AG10803 (cell line): ENCODE measurements at regions not wholly inside any gene's neighbourhood (a gene's known extent, or its start where the extent isn't known, plus 50 kb on each side); places are given as distances from the start of the nearest gene placed in this dataset.

ENCODE experiments used
- DNase-seq: peaks from one replicate; pipeline ENCODE4 v3.0.0; 2010; ENCODE audit warnings: low read depth
- H3K4me3 ChIP-seq: 2 replicates; pipeline ENCODE4 v1.5.1; 2011; ENCODE audit warnings: mild to moderate bottlenecking, low read length, control low read depth
- TF ChIP-seq, protein P1 (sequence below): conservative IDR thresholded peaks from 2 replicates; pipeline ENCODE4 v1.5.1; 2011; ENCODE audit warnings: mild to moderate bottlenecking, low read length, control low read depth, inconsistent platforms

DNA sequence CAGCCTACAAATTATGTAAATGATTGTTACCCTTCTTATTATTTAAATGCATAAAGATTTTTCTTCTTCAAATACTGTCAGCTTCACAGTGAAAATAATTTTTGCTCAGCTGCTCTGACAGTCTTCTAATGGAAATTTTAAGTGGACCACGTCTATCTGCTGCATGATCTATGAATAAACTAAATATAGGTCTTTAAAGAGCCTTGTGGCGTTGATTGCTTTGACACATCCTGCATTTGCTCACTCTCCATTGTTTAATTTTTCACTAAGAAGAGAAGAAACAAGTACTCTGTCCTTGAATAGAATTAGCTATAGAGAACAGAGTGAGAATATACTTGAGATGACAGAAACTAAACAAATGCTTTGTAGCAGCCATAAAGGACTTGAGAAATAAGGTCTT lies 826.1 kb downstream of the MRPL39 start:
- no peak for DNase-seq
- TF ChIP-seq, protein P1, sequence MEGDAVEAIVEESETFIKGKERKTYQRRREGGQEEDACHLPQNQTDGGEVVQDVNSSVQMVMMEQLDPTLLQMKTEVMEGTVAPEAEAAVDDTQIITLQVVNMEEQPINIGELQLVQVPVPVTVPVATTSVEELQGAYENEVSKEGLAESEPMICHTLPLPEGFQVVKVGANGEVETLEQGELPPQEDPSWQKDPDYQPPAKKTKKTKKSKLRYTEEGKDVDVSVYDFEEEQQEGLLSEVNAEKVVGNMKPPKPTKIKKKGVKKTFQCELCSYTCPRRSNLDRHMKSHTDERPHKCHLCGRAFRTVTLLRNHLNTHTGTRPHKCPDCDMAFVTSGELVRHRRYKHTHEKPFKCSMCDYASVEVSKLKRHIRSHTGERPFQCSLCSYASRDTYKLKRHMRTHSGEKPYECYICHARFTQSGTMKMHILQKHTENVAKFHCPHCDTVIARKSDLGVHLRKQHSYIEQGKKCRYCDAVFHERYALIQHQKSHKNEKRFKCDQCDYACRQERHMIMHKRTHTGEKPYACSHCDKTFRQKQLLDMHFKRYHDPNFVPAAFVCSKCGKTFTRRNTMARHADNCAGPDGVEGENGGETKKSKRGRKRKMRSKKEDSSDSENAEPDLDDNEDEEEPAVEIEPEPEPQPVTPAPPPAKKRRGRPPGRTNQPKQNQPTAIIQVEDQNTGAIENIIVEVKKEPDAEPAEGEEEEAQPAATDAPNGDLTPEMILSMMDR = no peak
- no peak overlapping the region for H3K4me3 ChIP-seq

GRCh38 chr21:24759348-24760075 lies 847.8 kb downstream of the MRPL39 start:
- DNase-seq = no peak
- TF ChIP-seq, protein P1 = no peak
- no peak overlapping the region for H3K4me3 ChIP-seq

DNA sequence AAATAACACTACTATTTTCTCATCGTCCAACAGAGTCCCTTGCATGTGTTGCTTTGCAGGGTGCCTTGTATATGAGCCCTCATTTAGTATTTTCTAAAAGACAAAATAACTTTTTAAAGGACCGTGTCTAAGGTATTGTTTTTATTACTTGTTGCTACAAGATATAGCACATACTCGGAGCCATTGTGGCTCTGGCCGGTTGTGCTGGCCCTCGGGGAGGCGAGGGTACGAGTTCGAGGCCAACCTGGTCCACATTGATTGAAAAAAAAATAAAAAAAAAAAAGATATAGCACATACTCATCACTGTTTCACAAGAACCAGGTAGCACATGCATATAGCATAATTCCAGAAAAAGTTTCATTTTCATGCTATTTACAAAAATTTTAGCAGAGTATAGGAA lies 869.2 kb downstream of the MRPL39 start:
- TF ChIP-seq, protein P1 = no peak
- no peak overlapping the region for H3K4me3 ChIP-seq
- no peak for DNase-seq

DNA sequence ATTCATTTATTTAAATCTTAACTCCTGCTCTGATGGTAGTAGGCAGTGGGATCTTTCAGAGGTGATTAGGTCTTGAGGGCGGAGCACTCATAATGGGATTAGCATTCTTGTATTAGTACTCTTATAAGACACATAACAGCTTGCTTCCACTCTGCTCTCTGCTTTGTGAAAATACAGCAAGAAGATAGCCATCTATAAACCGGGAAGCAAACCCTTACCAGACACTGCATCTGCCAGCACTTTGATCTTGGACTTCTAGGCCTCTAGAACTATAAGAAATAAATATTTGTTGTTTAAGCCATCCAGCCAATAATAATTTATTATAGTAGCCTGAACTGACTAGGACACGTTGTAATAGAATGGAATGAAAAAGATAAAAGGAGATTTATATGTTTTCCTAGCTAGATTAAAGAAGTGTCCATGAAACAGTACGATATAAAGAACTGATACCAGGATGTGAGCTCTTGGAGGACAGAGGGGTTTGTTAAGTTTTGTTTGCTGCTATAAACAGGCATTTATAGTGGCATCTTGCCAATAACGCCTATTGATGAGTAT lies 869.9 kb downstream of the MRPL39 start:
- TF ChIP-seq, protein P1 = no peak
- H3K4me3 ChIP-seq = no peak overlapping the region
- DNase-seq = no peak

DNA sequence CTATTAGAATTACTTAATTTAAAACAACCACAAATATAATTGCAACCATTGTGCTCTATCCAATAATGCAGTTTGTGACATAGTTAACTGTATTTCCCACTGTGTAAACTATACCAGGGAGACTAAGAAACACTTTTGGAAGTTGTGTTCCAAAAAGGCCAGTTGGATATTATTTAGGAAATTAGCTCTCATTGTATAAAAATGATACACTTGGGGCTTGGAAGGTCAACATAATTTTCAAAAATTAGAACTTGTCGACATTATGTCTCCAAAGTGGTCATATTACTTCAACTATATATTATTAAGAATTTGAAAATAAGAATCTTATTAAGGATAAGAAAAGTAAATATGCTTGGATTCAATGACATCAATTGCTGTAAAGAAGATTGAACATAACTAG lies 876.6 kb downstream of the MRPL39 start:
- H3K4me3 ChIP-seq = no peak overlapping the region
- no peak for DNase-seq
- TF ChIP-seq, protein P1 = no peak

DNA sequence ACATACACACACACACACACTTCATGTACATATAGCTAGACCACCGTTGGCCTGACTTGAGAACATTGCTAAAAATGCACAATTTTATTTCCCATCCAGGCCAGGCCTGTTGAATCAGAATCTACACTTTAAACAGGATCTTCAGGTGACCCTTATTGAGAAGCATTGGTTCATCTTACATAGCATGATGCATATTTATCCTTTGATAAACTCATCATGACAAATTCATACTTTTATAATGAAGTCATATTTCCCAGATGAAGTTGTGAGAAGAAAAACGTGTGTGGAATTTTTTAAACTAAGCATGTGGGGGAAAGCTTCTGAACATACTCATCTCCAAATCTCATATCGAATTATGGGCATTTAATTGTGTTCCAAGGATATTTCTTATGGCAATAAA lies 877.7 kb downstream of the MRPL39 start:
- TF ChIP-seq, protein P1 = no peak
- no peak for DNase-seq
- H3K4me3 ChIP-seq = no peak overlapping the region

DNA sequence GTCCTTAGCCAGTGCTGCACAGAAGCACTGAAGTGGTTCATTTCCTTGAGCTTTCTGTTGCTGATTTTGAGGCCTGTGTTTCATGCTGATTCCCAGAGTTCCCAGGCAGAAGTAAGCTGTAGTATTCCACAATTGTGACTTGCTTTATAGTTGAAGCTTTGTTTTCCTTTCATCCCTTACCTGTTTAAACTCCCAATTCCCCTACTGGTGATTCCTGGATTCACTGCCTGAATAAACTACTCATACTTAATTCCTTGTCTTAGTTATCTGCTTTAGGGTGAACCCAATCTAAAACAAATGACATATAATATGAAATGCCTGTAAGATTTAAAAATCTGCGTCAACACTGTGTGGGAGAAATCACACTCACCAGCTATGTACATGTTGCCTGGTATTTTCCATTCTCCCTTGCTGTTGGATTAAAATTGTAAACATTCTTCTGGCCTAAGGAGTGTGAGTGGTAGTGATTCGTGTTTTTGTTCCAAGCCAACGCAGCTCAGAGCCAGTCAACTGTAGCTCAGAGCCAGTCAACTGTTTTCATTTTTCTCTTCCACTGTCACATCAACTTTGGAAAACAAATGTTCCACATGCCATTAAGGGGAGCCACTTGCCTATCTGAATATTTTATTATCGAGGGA lies 879.4 kb downstream of the MRPL39 start:
- no peak overlapping the region for H3K4me3 ChIP-seq
- TF ChIP-seq, protein P1 = no peak
- DNase-seq = no peak
